ENCODE measurements at regions not wholly inside any gene's neighbourhood (a gene's known extent, or its start where the extent isn't known, plus 50 kb on each side); places are given as distances from the start of the nearest gene placed in this dataset.

GRCh38 chr16:26840691-26841090, 226.0 kb upstream of the C16orf82 start:
- TF ChIP-seq POLR2AphosphoS5 (IDR thresholded peaks at IDR 0.05) (no peak), CTCF (IDR thresholded peaks at IDR 0.05) (no peak)

All from upper lobe of left lung (tissue), 4 donors.